GM19397 (cell line): ENCODE measurements at regions not wholly inside any gene's neighbourhood (a gene's known extent, or its start where the extent isn't known, plus 50 kb on each side); places are given as distances from the start of the nearest gene placed in this dataset.

ENCODE experiments used
- ATAC-seq: cut with Tn5 transposase; IDR thresholded peaks from one replicate; pipeline ENCODE4 v1.9.1; 2021; ENCODE audit warnings: mild to moderate bottlenecking, moderate library complexity; ENCODE audit not compliant: unreplicated experiment

DNA sequence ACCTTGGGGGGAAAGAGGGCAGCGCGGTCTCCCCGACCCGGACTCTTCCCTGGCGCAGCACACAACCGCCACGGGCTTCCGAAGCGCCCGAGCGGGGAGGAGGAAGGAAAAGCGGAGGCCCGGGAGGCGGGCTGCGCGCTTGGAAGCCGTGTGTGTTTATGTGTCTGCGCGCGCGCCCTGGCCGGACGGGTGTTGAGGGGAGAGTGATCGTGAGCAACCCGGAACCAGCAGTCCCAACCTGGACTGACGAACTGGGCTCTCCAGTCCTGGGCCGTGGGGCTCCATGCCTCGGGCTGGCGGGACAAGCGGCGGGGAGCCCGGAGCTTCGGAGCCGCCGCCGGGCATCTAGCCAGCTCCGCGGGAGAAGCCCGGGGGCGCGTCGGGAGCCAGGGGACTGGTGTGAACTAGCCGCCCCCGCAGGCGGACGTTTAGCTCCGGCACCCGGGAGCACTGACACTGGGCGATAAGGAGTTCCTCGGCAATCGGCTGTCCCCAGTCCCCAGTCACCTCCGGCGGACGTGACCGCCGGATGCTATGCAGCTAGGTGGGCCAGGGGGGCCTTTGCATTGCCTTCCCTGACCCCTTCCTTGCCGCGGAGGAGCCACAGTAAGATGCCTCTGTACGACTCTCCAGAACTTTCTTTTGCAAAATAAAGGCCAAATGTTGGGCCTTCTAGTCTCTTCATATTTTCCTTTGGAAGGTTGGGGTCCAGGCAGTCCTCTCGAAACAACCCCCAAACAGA lies 74.8 kb upstream of the BCOR start:
- ATAC-seq, result no peak

DNA sequence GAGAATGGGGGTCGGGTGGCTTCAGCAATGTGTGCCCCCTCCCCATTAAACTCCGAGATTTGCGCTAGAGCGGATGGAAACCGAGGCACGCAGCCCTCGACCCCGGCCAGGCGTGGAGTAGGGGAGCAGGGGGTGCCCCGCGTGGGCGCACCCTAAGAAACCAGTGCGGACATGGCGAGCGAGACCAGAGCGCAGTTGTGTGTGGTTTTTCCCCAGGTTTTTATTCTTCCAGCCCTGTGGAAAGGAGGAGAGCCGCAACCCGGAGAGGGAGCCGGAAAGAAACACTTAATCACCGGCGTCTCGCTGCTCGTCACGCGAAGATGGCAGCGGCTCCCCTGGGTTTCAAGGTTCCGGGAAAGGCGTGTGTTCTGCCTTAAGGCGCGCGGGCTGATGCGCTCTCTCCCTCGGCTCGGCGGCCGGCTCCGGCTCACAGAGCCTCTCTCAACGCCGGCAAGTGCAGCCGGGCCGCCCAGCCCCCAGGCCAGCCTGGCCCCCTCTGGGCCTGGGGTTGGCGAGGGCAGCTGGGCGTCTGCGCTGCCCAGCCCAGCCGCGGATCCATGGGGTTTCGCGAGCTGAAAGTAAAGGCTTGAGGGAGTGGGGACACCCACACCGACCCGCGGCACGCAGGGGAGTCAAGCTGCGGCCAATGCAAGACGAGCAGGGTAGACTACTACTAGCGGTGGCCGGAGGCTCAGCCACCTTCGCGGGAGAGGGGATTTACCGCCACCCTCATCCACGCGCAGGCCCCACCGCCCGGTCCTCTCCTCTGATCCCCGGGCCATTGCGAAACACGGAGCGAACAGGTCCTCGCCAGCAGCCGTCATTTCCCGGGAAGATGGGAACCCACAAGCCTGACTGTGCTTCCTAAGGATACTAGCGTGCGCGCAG lies 74.0 kb upstream of the BCOR start:
- no peak for ATAC-seq

DNA sequence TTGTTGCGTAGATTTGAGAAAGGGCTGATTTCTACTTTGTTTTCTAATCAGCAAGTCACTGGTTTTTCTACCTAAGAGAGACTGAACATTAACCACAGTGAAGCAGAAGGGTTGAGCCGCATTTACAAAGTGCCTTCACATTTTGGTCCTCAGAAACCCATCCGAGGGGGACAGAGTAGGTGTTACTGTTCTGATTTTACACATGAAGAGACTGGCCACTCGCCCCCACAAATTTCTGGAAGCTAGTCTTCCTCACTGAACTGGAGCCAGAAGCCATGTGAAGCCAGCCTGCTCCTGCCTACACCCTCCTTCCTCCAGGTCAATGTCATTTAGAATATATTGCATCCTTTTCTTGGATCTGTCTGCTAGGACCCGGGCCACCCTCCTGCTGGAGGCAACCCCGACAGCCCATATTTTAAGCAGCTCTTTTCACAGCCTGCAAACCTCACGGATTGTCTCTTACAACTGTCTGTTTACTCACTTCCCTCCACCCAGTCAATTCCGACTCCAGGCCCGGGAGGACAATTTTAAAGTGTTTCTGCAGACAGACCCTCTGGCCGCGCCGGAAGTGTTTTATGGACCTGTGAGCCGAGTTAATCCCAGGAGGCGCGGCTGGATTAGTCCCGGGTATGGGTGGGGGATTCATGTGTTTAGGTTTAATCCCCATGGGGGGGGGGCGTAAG lies 73.2 kb upstream of the BCOR start:
- no peak for ATAC-seq

GRCh38 chrX:40169193-40170101 lies 71.7 kb upstream of the BCOR start:
- ATAC-seq, result peak; percentile 43

GRCh38 chrX:40168480-40169011 lies 70.8 kb upstream of the BCOR start:
- no peak for ATAC-seq

DNA sequence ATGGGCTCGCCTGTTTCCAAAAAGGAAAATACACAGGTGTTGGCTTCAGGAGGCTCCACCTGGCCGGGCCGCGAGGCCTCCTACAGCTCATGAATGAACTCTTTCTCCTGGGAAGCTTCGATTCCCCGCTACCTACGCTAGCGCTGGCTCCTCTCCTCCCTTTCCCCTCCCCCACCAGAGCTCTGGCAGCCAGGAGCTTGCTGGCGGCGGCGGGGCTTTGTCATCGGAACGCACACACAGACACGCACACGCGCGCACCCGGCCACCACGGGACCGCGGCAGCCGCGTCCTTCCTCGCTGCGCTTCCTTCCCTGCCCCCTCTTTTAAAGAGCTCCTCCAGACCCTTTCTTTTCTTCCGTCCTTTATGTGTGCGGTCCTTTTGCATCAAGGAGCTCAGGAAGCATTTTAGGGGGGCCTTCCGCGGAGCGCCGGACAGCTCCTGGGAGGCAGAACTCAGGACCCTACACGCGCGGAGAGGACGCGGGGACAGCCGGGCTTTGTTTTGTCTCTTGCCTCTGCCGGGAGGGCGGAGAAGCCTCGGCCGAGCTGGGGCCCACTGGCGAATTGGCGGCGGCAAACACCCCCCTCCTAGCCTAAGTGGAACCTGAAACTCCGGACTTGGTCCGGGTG lies 70.2 kb upstream of the BCOR start:
- no peak for ATAC-seq

DNA sequence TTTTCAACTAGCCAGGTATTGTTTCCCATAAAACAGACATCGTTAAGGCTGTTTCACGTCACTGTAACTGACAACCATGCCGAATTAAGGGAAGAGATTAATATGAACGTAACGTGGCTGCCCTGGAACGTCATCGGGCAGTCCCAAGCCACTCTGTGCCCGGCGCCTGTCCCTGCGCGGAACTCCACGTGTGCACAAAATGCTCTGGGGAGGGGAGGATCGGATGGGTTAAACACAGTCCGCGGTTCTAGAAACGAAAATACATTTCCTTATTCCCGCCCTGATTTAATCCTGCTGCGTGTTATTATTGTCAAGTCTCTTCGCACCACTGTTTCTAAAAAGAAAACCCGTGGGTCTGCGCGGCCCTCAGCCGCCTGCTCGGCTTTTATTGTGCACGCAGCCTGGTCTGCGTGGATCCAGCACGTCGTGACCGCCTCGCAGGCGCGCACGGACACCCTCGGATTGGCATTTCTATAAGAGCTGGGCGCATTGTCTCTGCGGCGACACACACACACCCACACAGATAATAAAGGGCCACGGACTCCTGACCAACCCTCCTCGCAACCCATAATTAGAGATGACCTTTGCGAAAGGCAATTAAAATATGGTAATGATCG lies 69.6 kb upstream of the BCOR start:
- ATAC-seq, result no peak

DNA sequence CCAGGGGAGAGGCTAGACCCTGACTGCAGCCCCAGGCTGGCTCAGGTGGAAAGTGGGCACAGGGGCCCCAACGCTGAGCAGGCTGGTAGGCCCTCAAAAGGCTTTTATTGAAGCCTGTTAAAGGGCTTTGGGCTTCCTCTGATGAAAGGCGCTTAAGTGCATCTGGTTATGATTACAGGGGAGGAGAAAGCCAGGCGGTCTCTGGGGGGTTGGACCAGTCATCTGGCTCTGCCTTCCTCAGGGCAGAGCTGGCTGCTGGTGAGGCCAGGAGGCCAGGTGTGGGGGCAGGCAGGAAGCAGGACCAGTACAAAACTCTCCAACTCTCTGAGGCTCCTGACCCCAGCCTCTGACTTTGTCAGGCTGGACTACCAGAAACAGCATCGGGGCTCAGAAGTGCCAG lies 68.8 kb upstream of the BCOR start:
- ATAC-seq, result no peak

GRCh38 chrX:40165861-40166260 lies 68.1 kb upstream of the BCOR start:
- ATAC-seq, result no peak

DNA sequence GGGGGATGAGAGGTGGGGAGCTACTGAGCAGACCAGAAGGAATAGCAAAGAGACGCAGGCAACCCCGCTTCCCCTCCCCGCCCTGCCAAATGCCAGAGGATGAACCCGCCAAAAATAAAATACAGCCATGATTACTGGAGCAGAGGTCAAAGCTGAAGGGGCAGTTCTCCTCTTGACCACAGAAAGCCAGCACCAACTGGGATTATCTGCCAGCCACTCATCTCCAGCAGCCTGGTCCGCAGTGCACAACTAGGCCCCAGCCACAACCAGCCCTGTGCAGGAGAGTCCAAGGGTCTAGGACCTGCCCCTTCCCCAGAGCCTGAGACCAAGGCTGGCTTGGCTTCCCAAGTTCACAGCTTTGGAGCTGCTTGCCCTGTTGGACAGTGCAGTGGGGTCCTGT lies 67.4 kb upstream of the BCOR start:
- ATAC-seq, result no peak

- ATAC-seq, result no peak
Observed at GRCh38 chrX:40164751-40165150, 67.0 kb upstream of the BCOR start.

GRCh38 chrX:40158036-40158706 lies 60.4 kb upstream of the BCOR start:
- no peak for ATAC-seq

DNA sequence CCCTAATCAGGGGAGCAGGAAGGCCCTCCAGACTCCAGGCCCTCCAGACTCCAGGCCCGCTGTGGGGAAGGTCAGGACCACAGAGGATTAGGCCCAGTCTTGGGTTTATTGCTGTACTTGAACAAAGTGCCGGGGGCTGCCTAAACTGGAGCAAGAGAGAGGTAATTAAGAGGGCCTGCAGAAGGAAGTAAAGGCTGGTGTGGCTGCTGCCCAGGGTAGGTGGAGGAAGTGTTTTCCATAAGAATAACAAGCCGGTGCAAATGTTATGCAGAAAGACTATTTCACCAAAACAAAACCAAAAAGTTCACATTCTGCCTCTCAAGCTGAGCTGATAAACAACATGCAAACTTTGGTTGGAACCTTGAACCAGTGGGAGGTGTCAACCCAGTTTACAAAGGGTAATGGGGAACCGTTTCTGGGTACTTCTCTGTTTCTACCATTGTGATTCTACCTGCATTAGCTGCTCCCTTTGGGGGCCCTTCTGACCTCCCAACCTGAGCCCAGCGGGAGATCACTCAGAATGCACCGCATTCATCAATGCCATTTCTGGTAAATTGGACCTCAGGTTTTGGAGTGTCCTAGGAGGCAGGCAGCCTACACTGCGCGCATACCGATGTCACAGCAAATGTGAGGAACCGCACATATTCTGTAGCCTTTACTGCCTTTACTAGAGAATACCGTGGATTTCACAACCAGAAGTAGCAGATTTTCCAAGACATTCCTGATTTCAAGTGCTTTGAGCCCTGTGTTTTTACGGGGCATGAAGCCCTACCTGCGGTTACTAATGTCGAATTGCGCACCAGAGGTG lies 59.7 kb upstream of the BCOR start:
- no peak for ATAC-seq

DNA sequence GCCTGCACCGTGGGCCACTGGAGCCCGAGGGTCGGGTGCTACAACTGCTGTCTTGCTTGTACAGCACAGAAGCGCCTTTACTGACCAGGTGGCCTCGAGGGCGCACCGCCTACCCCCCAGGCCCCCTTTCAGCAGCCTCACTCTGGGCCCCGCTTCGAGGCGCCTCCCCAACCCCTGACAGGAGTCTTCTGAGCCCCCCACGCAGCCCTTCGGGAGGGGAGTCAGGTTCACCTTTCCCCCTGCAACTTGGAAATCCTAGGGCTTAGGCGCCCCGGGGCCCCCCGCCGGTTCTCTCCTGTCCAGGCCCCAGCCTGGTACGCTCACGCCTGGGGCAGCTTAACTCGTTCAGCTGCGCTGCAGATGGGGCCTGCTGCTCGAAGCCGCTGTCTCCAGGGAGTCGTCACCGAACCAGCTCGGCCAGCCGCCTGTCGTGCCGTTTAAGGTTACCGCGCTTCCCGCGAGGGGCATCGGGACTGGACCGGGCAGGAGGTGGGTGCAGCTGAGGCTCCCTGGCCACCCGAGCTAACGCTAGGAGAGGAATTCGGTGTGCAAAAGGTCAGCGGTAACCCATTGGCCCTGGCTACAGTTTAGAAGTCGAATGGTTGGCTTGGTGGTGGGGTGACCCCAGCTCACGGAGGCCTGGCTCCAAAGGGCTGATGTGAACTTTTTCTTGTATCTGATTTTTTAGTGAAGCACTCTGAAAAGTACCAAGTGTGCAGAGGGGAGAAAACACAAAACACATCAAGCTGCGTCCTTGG lies 58.9 kb upstream of the BCOR start:
- no peak for ATAC-seq

- ATAC-seq, result no peak
Observed at GRCh38 chrX:40155589-40156469, 58.1 kb upstream of the BCOR start.

DNA sequence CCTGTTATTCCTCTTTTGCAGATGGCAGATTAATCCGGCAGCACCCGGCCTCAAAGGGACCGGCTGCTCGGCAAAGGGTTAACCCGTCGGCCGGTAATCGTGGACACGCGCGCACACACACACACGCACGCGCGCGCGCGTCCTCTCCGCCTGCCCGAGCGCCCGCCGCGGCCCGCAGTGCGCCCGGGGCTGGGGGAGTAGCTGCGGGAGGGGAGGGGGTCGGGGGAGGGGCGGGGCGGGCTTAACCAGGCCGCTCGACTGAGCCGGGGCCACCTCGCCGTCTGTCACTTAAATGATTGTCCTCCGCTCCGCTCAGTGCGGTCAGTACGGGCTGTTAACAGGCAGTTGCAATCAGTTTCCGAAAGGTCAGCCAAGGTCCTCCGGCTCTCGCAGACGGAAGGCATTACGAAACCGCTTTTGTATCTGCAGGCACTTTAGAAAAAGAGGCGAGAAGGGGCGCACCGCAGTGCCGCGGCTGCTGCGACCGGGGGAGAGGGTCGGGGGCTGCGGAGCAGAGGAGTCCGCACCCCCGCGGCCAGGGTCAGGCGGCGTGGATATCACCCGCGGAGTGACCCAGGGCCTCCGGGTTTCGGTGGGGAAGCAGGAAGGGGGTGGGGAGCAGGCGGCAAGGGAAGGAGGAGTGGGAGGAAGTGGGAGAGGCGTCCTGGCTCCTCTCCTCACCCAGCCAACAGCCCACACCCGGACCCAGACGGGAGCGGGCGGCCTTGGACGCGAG lies 57.3 kb upstream of the BCOR start:
- ATAC-seq, result no peak
